OCI-LY1 (cell line): ENCODE measurements at regions not wholly inside any gene's neighbourhood (a gene's known extent, or its start where the extent isn't known, plus 50 kb on each side); places are given as distances from the start of the nearest gene placed in this dataset.

Experiments used
- H2AFZ ChIP-seq: fragments of 200-600 bp; sonication (generic), shearing (Covaris generic); 2 replicates; pipeline ENCODE4 v1.6.0; 2014; ENCODE audit warnings: antibody characterized with exemption, mild to moderate bottlenecking, low read length
- H3F3A ChIP-seq: fragments of 200-600 bp; sonication (generic), shearing (Covaris generic); 2 replicates; pipeline ENCODE4 v1.6.0; 2014; ENCODE audit warnings: mild to moderate bottlenecking, antibody characterized with exemption, low read length, moderate library complexity; ENCODE audit not compliant: insufficient read depth
- H3K27ac ChIP-seq: fragments of 200-600 bp; sonication (generic); 2 replicates; pipeline ENCODE4 v1.5.1; 2014; ENCODE audit warnings: low read length, mixed run types, mild to moderate bottlenecking, low read depth; ENCODE audit not compliant: poor library complexity, severe bottlenecking
- H3K27me3 ChIP-seq: fragments of 200-600 bp; sonication (generic); 2 replicates; pipeline ENCODE4 v1.6.0; 2014; ENCODE audit warnings: antibody characterized with exemption, mild to moderate bottlenecking, low read length, moderate library complexity; ENCODE audit not compliant: insufficient read depth
- H3K36me3 ChIP-seq: fragments of 200-600 bp; sonication (generic); 2 replicates; pipeline ENCODE4 v1.6.1; 2014; ENCODE audit warnings: mild to moderate bottlenecking, antibody characterized with exemption, low read length, moderate library complexity, mixed read lengths; ENCODE audit not compliant: insufficient read depth
- H3K4me1 ChIP-seq: fragments of 200-600 bp; sonication (generic); 2 replicates; pipeline ENCODE4 v1.5.1; 2014; ENCODE audit warnings: mild to moderate bottlenecking, low read length, moderate library complexity; ENCODE audit not compliant: insufficient read depth, severe bottlenecking
- H3K4me2 ChIP-seq: fragments of 200-600 bp; sonication (generic), shearing (Covaris generic); 2 replicates; pipeline ENCODE4 v1.6.1; 2014; ENCODE audit warnings: low read length
- H3K4me3 ChIP-seq: fragments of 200-600 bp; sonication (generic); 2 replicates; pipeline ENCODE4 v1.5.1; 2014; ENCODE audit warnings: low read length, low read depth, mild to moderate bottlenecking, mixed read lengths; ENCODE audit not compliant: poor library complexity, severe bottlenecking
- H3K79me2 ChIP-seq: fragments of 200-600 bp; shearing (Covaris generic); 2 replicates; pipeline ENCODE4 v1.6.1; 2016; ENCODE audit warnings: mixed run types, low read length, mixed read lengths; ENCODE audit not compliant: insufficient read depth
- H3K9ac ChIP-seq: fragments of 200-600 bp; sonication (generic), shearing (Covaris generic); 2 replicates; pipeline ENCODE4 v1.6.1; 2014; ENCODE audit warnings: mild to moderate bottlenecking, low read length, mixed read lengths
- H3K9me2 ChIP-seq: fragments of 200-600 bp; sonication (generic), shearing (Covaris generic); 2 replicates; pipeline ENCODE4 v1.6.1; 2014; ENCODE audit warnings: low read depth, mild to moderate bottlenecking, low read length, mixed read lengths
- H3K9me3 ChIP-seq: fragments of 200-600 bp; shearing (Covaris generic); 2 replicates; pipeline ENCODE4 v1.6.1; 2014; ENCODE audit warnings: low read length, mixed read lengths
- H4K20me1 ChIP-seq: fragments of 200-600 bp; sonication (generic), shearing (Covaris generic); 2 replicates; pipeline ENCODE4 v1.6.0; 2016; ENCODE audit warnings: mild to moderate bottlenecking, low read length; ENCODE audit not compliant: insufficient read depth
- EZH2 ChIP-seq: fragments of 200-600 bp; sonication (generic), shearing (Covaris generic); IDR thresholded peaks from 2 replicates; pipeline ENCODE4 v1.8.0; 2017; ENCODE audit warnings: borderline replicate concordance, mixed run types, mild to moderate bottlenecking, antibody characterized with exemption, low read length, moderate library complexity, mixed read lengths
- TF ChIP-seq, protein P1 (sequence below): fragments of 200-600 bp; sonication (generic), shearing (Covaris generic); IDR thresholded peaks from 2 replicates; pipeline ENCODE4 v1.5.1; 2017; ENCODE audit warnings: mild to moderate bottlenecking, antibody characterized with exemption, low read length, moderate library complexity, mixed read lengths

DNA sequence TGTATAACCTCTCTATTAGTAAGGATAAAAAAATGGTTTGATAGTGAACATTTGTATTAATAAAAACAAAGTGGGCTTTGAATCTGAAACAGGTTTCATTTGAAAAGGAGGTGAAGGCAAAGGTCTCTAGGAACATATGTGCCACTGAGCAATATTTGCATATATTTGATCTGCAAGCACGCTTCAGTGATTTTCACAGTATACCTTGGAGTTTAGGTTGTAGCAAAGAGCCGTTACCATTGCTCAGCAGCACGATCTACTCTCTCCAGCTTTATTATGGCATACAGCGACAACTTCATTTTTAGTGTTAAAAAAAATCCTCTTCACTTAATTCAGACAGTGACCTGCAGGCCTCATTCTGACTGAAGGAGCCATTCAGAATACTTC is 75.8 kb upstream of the ZEB2 start:
- Histone ChIP-seq H3K4me3 (peak overlapping the region; percentile 49), H3K9me2 (no peaks in the 10 kb centered on the region), H3K4me2 (peak overlapping the region; percentile 77), H4K20me1 (no peaks in the 10 kb centered on the region), H3K27ac (peak overlapping the region; percentile 81), H3K36me3 (no peaks in the 10 kb centered on the region), H3K9me3 (0 out of 2 replicates have a peak, but pooled peaks cover 6% of the 10 kb centered on the region), H3K9ac (peak overlapping the region; percentile 55), H3K79me2 (no peaks in the 10 kb centered on the region), H3F3A (no peaks in the 10 kb centered on the region), H2AFZ (no peak overlapping the region), H3K27me3 (no peaks in the 10 kb centered on the region), H3K4me1 (peaks cover 32% of the 10 kb centered on the region)
- no peak for TF ChIP-seq EZH2
- TF ChIP-seq, protein P1, sequence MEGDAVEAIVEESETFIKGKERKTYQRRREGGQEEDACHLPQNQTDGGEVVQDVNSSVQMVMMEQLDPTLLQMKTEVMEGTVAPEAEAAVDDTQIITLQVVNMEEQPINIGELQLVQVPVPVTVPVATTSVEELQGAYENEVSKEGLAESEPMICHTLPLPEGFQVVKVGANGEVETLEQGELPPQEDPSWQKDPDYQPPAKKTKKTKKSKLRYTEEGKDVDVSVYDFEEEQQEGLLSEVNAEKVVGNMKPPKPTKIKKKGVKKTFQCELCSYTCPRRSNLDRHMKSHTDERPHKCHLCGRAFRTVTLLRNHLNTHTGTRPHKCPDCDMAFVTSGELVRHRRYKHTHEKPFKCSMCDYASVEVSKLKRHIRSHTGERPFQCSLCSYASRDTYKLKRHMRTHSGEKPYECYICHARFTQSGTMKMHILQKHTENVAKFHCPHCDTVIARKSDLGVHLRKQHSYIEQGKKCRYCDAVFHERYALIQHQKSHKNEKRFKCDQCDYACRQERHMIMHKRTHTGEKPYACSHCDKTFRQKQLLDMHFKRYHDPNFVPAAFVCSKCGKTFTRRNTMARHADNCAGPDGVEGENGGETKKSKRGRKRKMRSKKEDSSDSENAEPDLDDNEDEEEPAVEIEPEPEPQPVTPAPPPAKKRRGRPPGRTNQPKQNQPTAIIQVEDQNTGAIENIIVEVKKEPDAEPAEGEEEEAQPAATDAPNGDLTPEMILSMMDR: no peak

DNA sequence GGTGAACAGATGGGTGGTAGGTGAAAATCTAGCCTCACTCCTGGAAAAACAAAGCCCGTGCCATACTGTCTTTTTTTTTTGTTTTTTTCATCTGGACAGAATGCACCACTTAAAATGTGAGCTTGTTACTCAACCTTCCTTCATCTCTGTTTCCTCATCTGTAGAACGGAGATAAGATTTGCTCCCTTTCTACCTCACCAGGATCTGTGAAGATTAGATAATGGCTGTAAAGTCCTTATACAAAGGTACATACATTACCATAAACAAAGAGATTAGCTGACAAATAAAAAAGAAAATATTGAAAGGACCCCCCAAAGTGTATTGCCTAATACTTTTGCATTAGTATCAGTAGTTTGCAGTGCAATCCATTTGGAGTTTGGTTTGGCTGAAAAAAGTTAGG is 75.4 kb upstream of the ZEB2 start:
- TF ChIP-seq, protein P1: no peak
- no peak for TF ChIP-seq EZH2
- no peak overlapping the region for H2AFZ ChIP-seq
- 0 out of 2 replicates have a peak, but pooled peaks cover 6% of the 10 kb centered on the region for H3K9me3 ChIP-seq
- H3K36me3 ChIP-seq: no peaks in the 10 kb centered on the region
- H3K4me2 ChIP-seq: peak overlapping the region; percentile 77
- no peaks in the 10 kb centered on the region for H3K9me2 ChIP-seq
- H4K20me1 ChIP-seq: no peaks in the 10 kb centered on the region
- no peak overlapping the region for H3K4me3 ChIP-seq
- no peaks in the 10 kb centered on the region for H3K79me2 ChIP-seq
- H3K27ac ChIP-seq: no peak overlapping the region
- H3K9ac ChIP-seq: no peak overlapping the region
- no peaks in the 10 kb centered on the region for H3K27me3 ChIP-seq
- H3K4me1 ChIP-seq: peaks cover 32% of the 10 kb centered on the region
- no peaks in the 10 kb centered on the region for H3F3A ChIP-seq

DNA sequence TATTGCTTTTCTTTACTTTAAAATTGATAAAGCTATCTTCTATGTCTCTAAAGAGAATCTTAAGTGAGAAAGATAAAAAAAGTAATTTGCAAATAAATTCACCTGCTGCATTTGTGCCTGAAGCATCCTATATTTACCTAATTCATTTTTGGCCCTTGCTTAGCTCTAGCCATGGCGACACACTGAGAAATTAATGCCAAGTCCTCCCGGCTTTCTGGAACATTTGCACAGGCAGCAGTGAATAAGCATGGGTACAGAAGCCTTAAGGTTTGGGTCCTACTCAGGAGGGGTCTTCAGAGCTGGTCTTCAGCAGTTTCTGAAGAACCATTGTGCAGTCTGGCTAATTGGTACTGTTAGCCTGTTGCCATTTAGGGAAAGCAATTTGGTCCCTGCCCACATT is 73.9 kb upstream of the ZEB2 start:
- H3K36me3 ChIP-seq: no peaks in the 10 kb centered on the region
- H3K9me2 ChIP-seq: no peaks in the 10 kb centered on the region
- no peaks in the 10 kb centered on the region for H4K20me1 ChIP-seq
- no peak overlapping the region for H2AFZ ChIP-seq
- H3K27me3 ChIP-seq: no peaks in the 10 kb centered on the region
- no peak overlapping the region for H3K27ac ChIP-seq
- TF ChIP-seq EZH2: no peak
- TF ChIP-seq, protein P1: no peak
- 0 out of 2 replicates have a peak, but pooled peaks cover 6% of the 10 kb centered on the region for H3K9me3 ChIP-seq
- H3K4me2 ChIP-seq: no peak overlapping the region
- H3K79me2 ChIP-seq: no peaks in the 10 kb centered on the region
- H3K9ac ChIP-seq: no peak overlapping the region
- peaks cover 32% of the 10 kb centered on the region for H3K4me1 ChIP-seq
- no peaks in the 10 kb centered on the region for H3F3A ChIP-seq
- no peak overlapping the region for H3K4me3 ChIP-seq
